Muscle layer of colon (tissue), 2 donors: ENCODE measurements at regions not wholly inside any gene's neighbourhood (a gene's known extent, or its start where the extent isn't known, plus 50 kb on each side); places are given as distances from the start of the nearest gene placed in this dataset.

ENCODE experiments used
- H3K27ac ChIP-seq: one replicate; pipeline ENCODE4 v1.7.0; 2013; ENCODE audit warnings: low read depth, mild to moderate bottlenecking, low read length, moderate library complexity
- H3K27me3 ChIP-seq, 2 donors: one replicate each; pipeline ENCODE4 v1.7.0; 2013; ENCODE audit warnings: low read length in 2 of 2, mild to moderate bottlenecking in 2 of 2; ENCODE audit not compliant: insufficient read depth in 2 of 2, control insufficient read depth in 1 of 2
- H3K36me3 ChIP-seq: one replicate; pipeline ENCODE4 v1.7.0; 2013; ENCODE audit warnings: mild to moderate bottlenecking, low read length; ENCODE audit not compliant: insufficient read depth
- H3K4me1 ChIP-seq: one replicate; pipeline ENCODE4 v1.7.0; 2013; ENCODE audit warnings: mild to moderate bottlenecking, low read length; ENCODE audit not compliant: insufficient read depth
- H3K4me3 ChIP-seq, 2 donors: one replicate each; pipeline ENCODE4 v1.7.0; 2013; ENCODE audit warnings: low read length in 2 of 2, low read depth in 1 of 2, mild to moderate bottlenecking in 1 of 2, moderate library complexity in 1 of 2
- H3K9ac ChIP-seq: one replicate; pipeline ENCODE4 v1.7.0; 2013; ENCODE audit warnings: low read length
- H3K9me3 ChIP-seq: one replicate; pipeline ENCODE4 v1.7.0; 2013; ENCODE audit warnings: mild to moderate bottlenecking, low read length
- donor health status: abdominal sarcoma.
- donor health status: Adenocarcinoma of cecum.

DNA sequence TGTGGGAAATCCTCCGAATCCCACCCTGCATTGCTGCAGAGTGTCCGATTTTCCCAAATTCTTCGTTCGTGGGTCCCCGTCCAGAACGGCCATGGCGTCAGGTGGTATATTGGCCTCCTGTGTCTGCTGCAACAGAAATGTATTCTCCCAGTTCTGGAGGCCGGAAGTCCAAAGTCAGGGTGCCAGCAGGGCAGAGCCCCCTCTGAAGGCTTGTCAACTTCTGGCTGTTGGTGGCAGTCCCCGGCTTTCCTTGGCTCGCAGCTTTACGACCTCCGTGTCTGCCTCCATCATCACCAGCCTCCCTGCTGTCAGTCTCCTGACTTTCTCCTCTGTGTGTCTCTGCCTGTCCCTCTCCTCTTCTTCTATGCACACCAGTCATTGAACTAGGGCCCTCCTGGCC is 142.1 kb upstream of the FOXF1 start:
- Histone ChIP-seq H3K27ac (peak overlapping the region; percentile 16), H3K36me3 (no peaks in the 10 kb centered on the region), H3K27me3 (no peaks in the 10 kb centered on the region), H3K4me1 (peaks cover 46% of the 10 kb centered on the region), H3K4me3 (no peak overlapping the region), H3K9me3 (no peaks in the 10 kb centered on the region), H3K9ac (no peak overlapping the region)

DNA sequence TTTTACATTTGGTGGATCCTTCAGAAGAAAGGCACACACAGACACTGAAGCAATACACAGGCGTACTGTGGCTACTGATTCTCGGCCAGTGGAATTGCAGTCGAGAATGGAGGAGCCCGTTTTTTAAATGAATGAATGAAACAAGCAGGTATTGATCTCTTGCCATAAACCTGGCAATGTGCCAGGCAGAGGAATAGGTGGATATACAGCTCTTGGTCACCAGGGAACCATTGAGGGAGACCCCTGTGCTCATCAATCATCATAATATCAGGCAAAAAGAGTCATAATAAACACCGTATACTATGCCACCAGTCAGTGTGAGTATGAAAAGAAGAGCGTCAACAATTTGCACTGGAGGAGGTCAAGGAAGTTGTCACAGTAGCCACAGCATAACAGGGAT is 140.3 kb upstream of the FOXF1 start:
- H3K27ac ChIP-seq: no peak overlapping the region
- no peaks in the 10 kb centered on the region for H3K27me3 ChIP-seq
- H3K4me1 ChIP-seq: peaks cover 31% of the 10 kb centered on the region
- H3K9ac ChIP-seq: no peak overlapping the region
- H3K4me3 ChIP-seq: no peak overlapping the region
- H3K9me3 ChIP-seq: no peaks in the 10 kb centered on the region
- no peaks in the 10 kb centered on the region for H3K36me3 ChIP-seq

- Histone ChIP-seq H3K9ac (no peak overlapping the region), H3K4me3 (no peak overlapping the region), H3K9me3 (no peaks in the 10 kb centered on the region), H3K27me3 (no peaks in the 10 kb centered on the region), H3K27ac (no peak overlapping the region), H3K36me3 (no peaks in the 10 kb centered on the region), H3K4me1 (peaks cover 32% of the 10 kb centered on the region)
Observed at GRCh38 chr16:86371083-86371803, 139.1 kb upstream of the FOXF1 start.

GRCh38 chr16:86372193-86372592 is 138.1 kb upstream of the FOXF1 start:
- H3K27me3 ChIP-seq: no peaks in the 10 kb centered on the region
- H3K27ac ChIP-seq: no peak overlapping the region
- H3K4me1 ChIP-seq: peaks cover 25% of the 10 kb centered on the region
- no peak overlapping the region for H3K9ac ChIP-seq
- no peaks in the 10 kb centered on the region for H3K36me3 ChIP-seq
- H3K4me3 ChIP-seq: no peak overlapping the region
- no peaks in the 10 kb centered on the region for H3K9me3 ChIP-seq

DNA sequence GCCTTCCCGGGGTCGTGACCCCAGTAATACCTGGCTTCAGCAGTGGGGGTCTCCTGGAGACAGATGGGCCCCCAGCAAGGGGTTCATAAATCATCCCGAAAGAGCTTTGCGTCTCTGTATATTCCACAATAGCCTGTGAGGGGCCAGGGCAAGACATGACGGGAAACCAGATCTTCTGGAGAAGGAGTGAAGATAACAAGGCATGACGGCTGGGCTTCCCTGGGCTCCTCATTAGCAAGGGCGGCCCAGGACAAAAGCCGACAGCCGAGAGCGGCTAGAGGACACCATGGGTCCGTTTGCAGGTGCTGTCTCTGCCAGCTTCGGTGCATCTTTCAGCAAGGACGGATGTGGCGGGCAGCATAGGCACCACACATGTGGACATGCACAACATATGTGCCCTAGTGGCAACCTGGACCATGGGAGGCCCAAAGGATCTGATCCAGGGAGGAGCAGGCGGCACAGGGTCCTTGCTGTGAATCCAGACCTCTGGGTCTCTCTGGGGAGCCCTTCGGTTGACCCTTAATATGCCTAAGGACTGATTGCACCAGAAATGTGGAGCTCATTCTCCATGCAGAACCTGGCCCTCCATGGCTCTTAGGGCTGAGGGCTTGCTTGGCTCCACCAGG is 136.9 kb upstream of the FOXF1 start:
- Histone ChIP-seq H3K4me3 (no peak overlapping the region), H3K9ac (no peak overlapping the region), H3K27ac (no peak overlapping the region), H3K36me3 (no peaks in the 10 kb centered on the region), H3K9me3 (no peaks in the 10 kb centered on the region), H3K4me1 (peaks cover 15% of the 10 kb centered on the region), H3K27me3 (no peaks in the 10 kb centered on the region)

- no peak overlapping the region for H3K27ac ChIP-seq
- H3K4me3 ChIP-seq: no peak overlapping the region
- no peaks in the 10 kb centered on the region for H3K36me3 ChIP-seq
- H3K4me1 ChIP-seq: peaks cover 15% of the 10 kb centered on the region
- no peak overlapping the region for H3K9ac ChIP-seq
- no peaks in the 10 kb centered on the region for H3K27me3 ChIP-seq
- H3K9me3 ChIP-seq: no peaks in the 10 kb centered on the region
Observed at GRCh38 chr16:86374603-86375130, 135.7 kb upstream of the FOXF1 start.

DNA sequence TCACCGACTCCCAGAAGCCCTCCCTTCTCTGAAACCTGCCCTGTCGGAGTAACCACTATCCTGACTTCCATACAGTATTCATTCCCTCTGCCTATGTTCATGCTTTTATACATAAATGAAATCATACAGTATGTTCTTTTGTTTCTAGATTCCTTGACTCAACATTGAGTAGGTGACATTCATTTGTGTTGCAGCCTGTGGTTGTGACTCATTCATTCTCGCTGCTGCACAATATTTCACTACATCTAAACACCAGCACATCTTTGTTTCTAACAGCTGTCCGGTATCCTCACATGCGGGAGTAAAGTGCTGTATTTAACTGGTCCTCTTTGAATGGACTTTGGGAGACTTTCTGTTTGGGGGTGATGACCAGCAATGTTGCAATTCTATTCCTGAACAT is 135.0 kb upstream of the FOXF1 start:
- Histone ChIP-seq H3K27me3 (no peaks in the 10 kb centered on the region), H3K27ac (no peak overlapping the region), H3K36me3 (no peaks in the 10 kb centered on the region)

GRCh38 chr16:86375851-86376250 is 134.5 kb upstream of the FOXF1 start:
- H3K4me3 ChIP-seq: no peak overlapping the region
- H3K9me3 ChIP-seq: no peaks in the 10 kb centered on the region
- no peaks in the 10 kb centered on the region for H3K27me3 ChIP-seq
- peaks cover 22% of the 10 kb centered on the region for H3K4me1 ChIP-seq
- no peaks in the 10 kb centered on the region for H3K36me3 ChIP-seq
- H3K9ac ChIP-seq: no peak overlapping the region
- no peak overlapping the region for H3K27ac ChIP-seq

More for the DNA sequence above, 135.0 kb upstream of the FOXF1 start:
- Histone ChIP-seq H3K4me1 (peaks cover 19% of the 10 kb centered on the region), H3K9ac (no peak overlapping the region), H3K4me3 (no peak overlapping the region), H3K9me3 (no peaks in the 10 kb centered on the region)

DNA sequence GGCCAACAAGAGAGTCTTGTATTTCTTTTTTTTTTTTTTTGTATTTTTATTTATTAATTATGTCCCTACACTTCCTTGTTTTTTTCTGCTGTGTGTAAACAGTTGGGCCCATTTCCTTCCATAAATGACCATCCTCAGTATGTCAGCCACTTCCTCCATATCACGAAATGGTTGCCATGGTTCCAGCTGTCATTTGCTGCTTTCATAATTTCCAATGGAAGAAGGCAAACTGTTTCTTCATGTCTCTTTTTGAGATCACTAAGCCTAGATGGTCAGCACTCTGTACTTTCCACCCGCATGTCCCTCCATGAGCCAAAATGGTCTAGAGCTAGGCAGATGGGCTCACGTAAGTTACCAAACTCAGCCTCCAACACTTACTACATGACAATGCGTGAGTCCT is 133.5 kb upstream of the FOXF1 start:
- H3K9ac ChIP-seq: no peak overlapping the region
- H3K27me3 ChIP-seq: no peaks in the 10 kb centered on the region
- no peaks in the 10 kb centered on the region for H3K36me3 ChIP-seq

DNA sequence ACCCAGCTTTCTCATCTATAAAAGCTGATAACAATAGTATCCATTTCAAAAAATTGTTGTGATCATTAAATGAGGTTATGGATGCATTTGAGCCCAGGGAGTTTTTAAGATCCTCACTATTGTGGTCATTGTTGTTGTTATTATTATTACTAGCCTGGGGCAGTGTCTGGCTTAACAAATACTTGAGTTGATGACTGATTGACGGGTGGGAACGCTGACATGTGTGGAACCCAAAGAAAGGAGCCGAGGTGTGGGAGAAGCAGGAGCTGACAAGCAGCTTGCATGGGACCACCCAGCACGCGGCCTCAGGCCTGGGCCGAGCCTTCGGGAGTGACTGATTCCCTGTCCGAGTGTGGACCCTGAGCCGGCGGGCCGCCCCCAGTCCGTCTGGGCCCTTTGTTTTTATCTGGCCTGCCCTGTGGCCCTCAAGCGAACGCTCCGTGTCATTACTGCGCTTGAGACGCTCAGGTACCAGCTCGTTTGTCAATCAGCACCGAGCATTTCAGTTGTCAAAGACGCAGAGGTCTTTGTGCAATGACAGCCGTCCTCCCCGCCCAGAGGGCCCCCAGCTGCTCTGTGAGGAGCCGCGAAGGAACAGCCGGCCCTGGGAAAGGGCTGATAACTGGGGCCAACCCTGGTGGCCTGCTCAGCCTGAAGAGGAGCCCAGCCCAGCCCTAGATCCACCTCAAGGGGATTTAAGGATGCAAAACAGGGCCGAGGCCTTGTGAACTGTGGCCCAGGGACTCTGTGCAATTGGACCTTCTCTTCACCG is 132.9 kb upstream of the FOXF1 start:
- H3K4me3 ChIP-seq: no peak overlapping the region
- peaks cover 22% of the 10 kb centered on the region for H3K4me1 ChIP-seq
- no peaks in the 10 kb centered on the region for H3K9me3 ChIP-seq
- no peak overlapping the region for H3K27ac ChIP-seq
- H3K27me3 ChIP-seq: no peaks in the 10 kb centered on the region
- no peaks in the 10 kb centered on the region for H3K36me3 ChIP-seq
- H3K9ac ChIP-seq: no peak overlapping the region

More for the DNA sequence above, 133.5 kb upstream of the FOXF1 start:
- Histone ChIP-seq H3K4me3 (no peak overlapping the region), H3K27ac (no peak overlapping the region), H3K4me1 (peaks cover 22% of the 10 kb centered on the region), H3K9me3 (no peaks in the 10 kb centered on the region)

GRCh38 chr16:86378128-86378527 is 132.2 kb upstream of the FOXF1 start:
- H3K9me3 ChIP-seq: no peaks in the 10 kb centered on the region
- H3K27me3 ChIP-seq: no peaks in the 10 kb centered on the region
- no peak overlapping the region for H3K27ac ChIP-seq
- H3K4me3 ChIP-seq: no peak overlapping the region
- no peaks in the 10 kb centered on the region for H3K36me3 ChIP-seq
- no peak overlapping the region for H3K9ac ChIP-seq
- peaks cover 22% of the 10 kb centered on the region for H3K4me1 ChIP-seq
